ENCODE measurements at regions not wholly inside any gene's neighbourhood (a gene's known extent, or its start where the extent isn't known, plus 50 kb on each side); places are given as distances from the start of the nearest gene placed in this dataset.

DNA sequence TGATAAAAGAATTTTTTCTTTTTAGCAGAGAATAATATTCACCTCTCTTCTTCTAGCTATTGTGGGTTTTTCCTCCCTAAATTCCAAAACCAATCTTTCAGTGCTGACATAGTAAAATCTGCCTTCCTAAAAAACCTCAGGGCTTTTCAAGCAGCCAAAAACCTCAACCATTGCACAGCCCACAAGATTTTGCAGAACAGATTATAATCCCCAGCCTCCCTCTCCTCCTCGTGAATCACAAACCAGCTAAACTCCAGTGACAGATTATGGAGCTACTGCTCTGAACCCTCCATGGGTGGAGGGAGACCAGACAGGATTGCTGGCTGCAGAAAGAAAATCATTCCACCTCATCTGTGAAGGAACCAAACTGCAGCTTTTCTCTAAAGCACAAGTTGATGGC is 341.6 kb downstream of the SOX9 start:
- TF ChIP-seq ETV6 (CRISPR knock-in tag; IDR thresholded peaks at IDR 0.05) (no peak), ZNF416 (CRISPR knock-in tag; IDR thresholded peaks at IDR 0.05) (no peak), ZBTB21 (CRISPR knock-in tag; IDR thresholded peaks at IDR 0.05; ENCODE audit: borderline replicate concordance) (no peak), CREB1 (CRISPR knock-in tag; IDR thresholded peaks at IDR 0.05) (no peak), CBFB (CRISPR knock-in tag; IDR thresholded peaks at IDR 0.05; ENCODE audit: low read depth) (no peak), TEAD1 (CRISPR knock-in tag; IDR thresholded peaks at IDR 0.05) (no peak), IRF2 (CRISPR knock-in tag; IDR thresholded peaks at IDR 0.05; ENCODE audit: borderline replicate concordance, low read depth) (no peak), TEAD4 (CRISPR knock-in tag; IDR thresholded peaks at IDR 0.05) (no peak), GABPB1 (CRISPR knock-in tag; IDR thresholded peaks at IDR 0.05) (no peak), ESRRA (CRISPR knock-in tag; IDR thresholded peaks at IDR 0.05; ENCODE audit: borderline replicate concordance) (no peak), MYBL2 (CRISPR knock-in tag; IDR thresholded peaks at IDR 0.05) (no peak), ZNF423 (CRISPR knock-in tag; IDR thresholded peaks at IDR 0.05) (no peak)
- TF ChIP-seq, protein P1, sequence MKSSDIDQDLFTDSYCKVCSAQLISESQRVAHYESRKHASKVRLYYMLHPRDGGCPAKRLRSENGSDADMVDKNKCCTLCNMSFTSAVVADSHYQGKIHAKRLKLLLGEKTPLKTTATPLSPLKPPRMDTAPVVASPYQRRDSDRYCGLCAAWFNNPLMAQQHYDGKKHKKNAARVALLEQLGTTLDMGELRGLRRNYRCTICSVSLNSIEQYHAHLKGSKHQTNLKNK (CRISPR knock-in tag; IDR thresholded peaks at IDR 0.05) = no peak
- TF ChIP-seq, protein P2, sequence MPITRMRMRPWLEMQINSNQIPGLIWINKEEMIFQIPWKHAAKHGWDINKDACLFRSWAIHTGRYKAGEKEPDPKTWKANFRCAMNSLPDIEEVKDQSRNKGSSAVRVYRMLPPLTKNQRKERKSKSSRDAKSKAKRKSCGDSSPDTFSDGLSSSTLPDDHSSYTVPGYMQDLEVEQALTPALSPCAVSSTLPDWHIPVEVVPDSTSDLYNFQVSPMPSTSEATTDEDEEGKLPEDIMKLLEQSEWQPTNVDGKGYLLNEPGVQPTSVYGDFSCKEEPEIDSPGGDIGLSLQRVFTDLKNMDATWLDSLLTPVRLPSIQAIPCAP (CRISPR knock-in tag; IDR thresholded peaks at IDR 0.05) = no peak
- TF ChIP-seq, protein P3, sequence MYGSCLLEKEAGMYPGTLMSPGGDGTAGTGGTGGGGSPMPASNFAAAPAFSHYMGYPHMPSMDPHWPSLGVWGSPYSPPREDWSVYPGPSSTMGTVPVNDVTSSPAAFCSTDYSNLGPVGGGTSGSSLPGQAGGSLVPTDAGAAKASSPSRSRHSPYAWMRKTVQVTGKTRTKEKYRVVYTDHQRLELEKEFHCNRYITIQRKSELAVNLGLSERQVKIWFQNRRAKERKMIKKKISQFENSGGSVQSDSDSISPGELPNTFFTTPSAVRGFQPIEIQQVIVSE (CRISPR knock-in tag; IDR thresholded peaks at IDR 0.05; ENCODE audit: borderline replicate concordance) = no peak
- Mint-ChIP-seq H3K4me1 (peaks cover 19% of the 10 kb centered on the region), H3K36me3 (peaks cover 13% of the 10 kb centered on the region), H3K27me3 (ENCODE audit: low read depth) (no peaks in the 10 kb centered on the region; the same call in 1 of the 2 replicates), H3K9me3 (peaks cover 7% of the 10 kb centered on the region), H3K4me3 (no peak overlapping the region), H3K27ac (no peak overlapping the region)
- POLR2A ChIA-PET = no interaction called here
- DNase-seq (ENCODE audit: low spot score) (no peak), ATAC-seq (no peak)
- CTCF ChIA-PET = no interaction called here

DNA sequence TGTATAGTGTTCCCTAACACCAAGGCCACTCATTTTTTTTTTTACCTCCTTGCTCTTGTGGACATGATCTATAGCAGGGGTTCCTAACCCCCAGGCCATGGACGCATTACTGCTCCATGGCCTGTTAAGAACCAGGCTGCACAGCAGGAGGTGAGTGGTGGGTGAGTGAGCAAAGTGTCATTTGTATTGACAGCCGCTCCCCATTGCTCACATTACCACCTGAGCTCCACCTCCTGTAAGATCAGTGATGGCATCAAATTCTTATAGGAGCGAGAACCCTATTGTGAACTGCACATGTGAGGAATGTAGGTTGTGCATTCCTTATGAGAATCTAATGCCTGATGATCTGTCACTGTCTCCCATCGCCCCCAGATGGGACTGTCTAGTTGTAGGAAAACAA is 342.0 kb downstream of the SOX9 start:
- Mint-ChIP-seq H3K4me1 (peaks cover 19% of the 10 kb centered on the region), H3K4me3 (no peak overlapping the region), H3K9me3 (peaks cover 7% of the 10 kb centered on the region), H3K27ac (no peak overlapping the region), H3K36me3 (peaks cover 13% of the 10 kb centered on the region), H3K27me3 (ENCODE audit: low read depth) (no peaks in the 10 kb centered on the region; the same call in 1 of the 2 replicates)
- DNase-seq (ENCODE audit: low spot score) = no peak
- ChIA-PET POLR2A (no interaction called here), CTCF (no interaction called here)
- ATAC-seq = no peak
- TF ChIP-seq KAT7 (CRISPR knock-in tag; IDR thresholded peaks at IDR 0.05; ENCODE audit: borderline replicate concordance) (no peak), ZNF121 (CRISPR knock-in tag; IDR thresholded peaks at IDR 0.05) (no peak), ZNF396 (CRISPR knock-in tag; IDR thresholded peaks at IDR 0.05; ENCODE audit: borderline replicate concordance) (no peak), SMAD3 (CRISPR knock-in tag; IDR thresholded peaks at IDR 0.05; ENCODE audit: borderline replicate concordance) (no peak), NFATC4 (CRISPR knock-in tag; IDR thresholded peaks at IDR 0.05) (no peak), HMGA2 (CRISPR knock-in tag; IDR thresholded peaks at IDR 0.05) (no peak), GRHL2 (CRISPR knock-in tag; IDR thresholded peaks at IDR 0.05; ENCODE audit: insufficient replicate concordance, severe bottlenecking) (no peak)
- TF ChIP-seq, protein P4, sequence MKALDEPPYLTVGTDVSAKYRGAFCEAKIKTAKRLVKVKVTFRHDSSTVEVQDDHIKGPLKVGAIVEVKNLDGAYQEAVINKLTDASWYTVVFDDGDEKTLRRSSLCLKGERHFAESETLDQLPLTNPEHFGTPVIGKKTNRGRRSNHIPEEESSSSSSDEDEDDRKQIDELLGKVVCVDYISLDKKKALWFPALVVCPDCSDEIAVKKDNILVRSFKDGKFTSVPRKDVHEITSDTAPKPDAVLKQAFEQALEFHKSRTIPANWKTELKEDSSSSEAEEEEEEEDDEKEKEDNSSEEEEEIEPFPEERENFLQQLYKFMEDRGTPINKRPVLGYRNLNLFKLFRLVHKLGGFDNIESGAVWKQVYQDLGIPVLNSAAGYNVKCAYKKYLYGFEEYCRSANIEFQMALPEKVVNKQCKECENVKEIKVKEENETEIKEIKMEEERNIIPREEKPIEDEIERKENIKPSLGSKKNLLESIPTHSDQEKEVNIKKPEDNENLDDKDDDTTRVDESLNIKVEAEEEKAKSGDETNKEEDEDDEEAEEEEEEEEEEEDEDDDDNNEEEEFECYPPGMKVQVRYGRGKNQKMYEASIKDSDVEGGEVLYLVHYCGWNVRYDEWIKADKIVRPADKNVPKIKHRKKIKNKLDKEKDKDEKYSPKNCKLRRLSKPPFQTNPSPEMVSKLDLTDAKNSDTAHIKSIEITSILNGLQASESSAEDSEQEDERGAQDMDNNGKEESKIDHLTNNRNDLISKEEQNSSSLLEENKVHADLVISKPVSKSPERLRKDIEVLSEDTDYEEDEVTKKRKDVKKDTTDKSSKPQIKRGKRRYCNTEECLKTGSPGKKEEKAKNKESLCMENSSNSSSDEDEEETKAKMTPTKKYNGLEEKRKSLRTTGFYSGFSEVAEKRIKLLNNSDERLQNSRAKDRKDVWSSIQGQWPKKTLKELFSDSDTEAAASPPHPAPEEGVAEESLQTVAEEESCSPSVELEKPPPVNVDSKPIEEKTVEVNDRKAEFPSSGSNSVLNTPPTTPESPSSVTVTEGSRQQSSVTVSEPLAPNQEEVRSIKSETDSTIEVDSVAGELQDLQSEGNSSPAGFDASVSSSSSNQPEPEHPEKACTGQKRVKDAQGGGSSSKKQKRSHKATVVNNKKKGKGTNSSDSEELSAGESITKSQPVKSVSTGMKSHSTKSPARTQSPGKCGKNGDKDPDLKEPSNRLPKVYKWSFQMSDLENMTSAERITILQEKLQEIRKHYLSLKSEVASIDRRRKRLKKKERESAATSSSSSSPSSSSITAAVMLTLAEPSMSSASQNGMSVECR (CRISPR knock-in tag; IDR thresholded peaks at IDR 0.05; ENCODE audit: borderline replicate concordance) = no peak
- TF ChIP-seq, protein P5, sequence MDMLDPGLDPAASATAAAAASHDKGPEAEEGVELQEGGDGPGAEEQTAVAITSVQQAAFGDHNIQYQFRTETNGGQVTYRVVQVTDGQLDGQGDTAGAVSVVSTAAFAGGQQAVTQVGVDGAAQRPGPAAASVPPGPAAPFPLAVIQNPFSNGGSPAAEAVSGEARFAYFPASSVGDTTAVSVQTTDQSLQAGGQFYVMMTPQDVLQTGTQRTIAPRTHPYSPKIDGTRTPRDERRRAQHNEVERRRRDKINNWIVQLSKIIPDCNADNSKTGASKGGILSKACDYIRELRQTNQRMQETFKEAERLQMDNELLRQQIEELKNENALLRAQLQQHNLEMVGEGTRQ (CRISPR knock-in tag; IDR thresholded peaks at IDR 0.05) = no peak
- TF ChIP-seq, protein P2 (CRISPR knock-in tag; IDR thresholded peaks at IDR 0.05) = no peak

Data from WTC11 (cell line).